HG03558 (cell line): ENCODE measurements at regions not wholly inside any gene's neighbourhood (a gene's known extent, or its start where the extent isn't known, plus 50 kb on each side); places are given as distances from the start of the nearest gene placed in this dataset.

Experiments
- ATAC-seq: cut with Tn5 transposase; IDR thresholded peaks from one replicate; pipeline ENCODE4 v1.9.1; 2021; ENCODE audit warnings: moderate number of reproducible peaks; ENCODE audit not compliant: unreplicated experiment; ENCODE audit errors: extremely low read depth

- ATAC-seq: no peak
Observed at GRCh38 chr15:25937796-25938195, 74.7 kb upstream of the ATP10A start.

- no peak for ATAC-seq
Observed at GRCh38 chr15:25936004-25936403, 72.9 kb upstream of the ATP10A start.

GRCh38 chr15:25933456-25934158 is 70.5 kb upstream of the ATP10A start:
- no peak for ATAC-seq

- ATAC-seq: no peak
Observed at GRCh38 chr15:25932696-25933095, 69.6 kb upstream of the ATP10A start.

- no peak for ATAC-seq
Observed at GRCh38 chr15:25931851-25932250, 68.7 kb upstream of the ATP10A start.

GRCh38 chr15:25930931-25931330 is 67.8 kb upstream of the ATP10A start:
- ATAC-seq: no peak
